CD4-positive, alpha-beta T cell (primary cell): ENCODE measurements at regions not wholly inside any gene's neighbourhood (a gene's known extent, or its start where the extent isn't known, plus 50 kb on each side); places are given as distances from the start of the nearest gene placed in this dataset.

Experiments
- ATAC-seq: fragments of 200-7000 bp; cut with Tn5 transposase; one replicate; pipeline ENCODE4 v1.10.0; 2022; ENCODE audit warnings: mild to moderate bottlenecking; ENCODE audit not compliant: poor library complexity
- CTCF ChIA-PET: fragments of 350-600 bp; sonication (Branson Sonifier 250); formaldehyde crosslinking; loops from one replicate; lab custom pipeline; 2021; ENCODE audit warnings: antibody characterized with exemption, inconsistent platforms; lab: Charles Lee
- POLR2A ChIA-PET: fragments of 350-600 bp; sonication (Branson Sonifier 250); formaldehyde crosslinking; loops from one replicate; lab custom pipeline; 2021; ENCODE audit warnings: antibody characterized with exemption, inconsistent platforms; lab: Charles Lee
- DNase-seq, 14 experiments: peaks; one replicate each; pipeline ENCODE4 v3.0.0-alpha.2; 2013 to 2020; ENCODE audit warnings: mixed read lengths in 2 of 14
- H3K27ac ChIP-seq, 2 donors: one replicate each; pipeline versions ENCODE4 v1.5.1 to v1.7.0; 2013; ENCODE audit warnings: low read length in 2 of 2, low read depth in 1 of 2, mild to moderate bottlenecking in 1 of 2
- H3K27me3 ChIP-seq, 2 experiments: 1 replicate in 1 of 2; 2 replicates in 1 of 2; pipeline versions ENCODE4 v1.6.1 to v1.7.0; 2013; ENCODE audit warnings: low read length in 2 of 2, control low read depth in 1 of 2, mild to moderate bottlenecking in 1 of 2, moderate library complexity in 1 of 2; ENCODE audit not compliant: insufficient read depth in 2 of 2, control insufficient read depth in 1 of 2
- H3K36me3 ChIP-seq: one replicate; pipeline ENCODE4 v1.6.1; 2013; ENCODE audit warnings: low read length, control low read depth; ENCODE audit not compliant: insufficient read depth
- H3K4me1 ChIP-seq: one replicate; pipeline ENCODE4 v1.6.1; 2013; ENCODE audit warnings: low read length, control low read depth; ENCODE audit not compliant: insufficient read depth
- H3K4me3 ChIP-seq: one replicate; pipeline ENCODE4 v1.5.1; 2013; ENCODE audit warnings: mild to moderate bottlenecking, low read length, moderate library complexity
- H3K9me3 ChIP-seq, 2 experiments: 1 replicate in 1 of 2; 2 replicates in 1 of 2; pipeline versions ENCODE4 v1.6.1 to v1.7.0; 2013; ENCODE audit warnings: low read length in 2 of 2, mild to moderate bottlenecking in 2 of 2, control low read depth in 1 of 2, moderate library complexity in 1 of 2; ENCODE audit not compliant: control insufficient read depth in 1 of 2, insufficient read depth in 1 of 2
- H3K27ac Mint-ChIP-seq: one replicate; pipeline ENCODE4 v1.8.0; 2020; ENCODE audit warnings: mixed read lengths
- H3K27me3 Mint-ChIP-seq: one replicate; pipeline ENCODE4 v1.8.0; 2021; ENCODE audit warnings: mixed read lengths
- H3K36me3 Mint-ChIP-seq: one replicate; pipeline ENCODE4 v1.8.0; 2021; ENCODE audit warnings: low read depth, mixed read lengths
- H3K4me1 Mint-ChIP-seq: one replicate; pipeline ENCODE4 v1.8.0; 2021; ENCODE audit warnings: low read depth, mixed read lengths
- H3K4me3 Mint-ChIP-seq: one replicate; pipeline ENCODE4 v1.8.0; 2020; ENCODE audit warnings: mild to moderate bottlenecking, mixed read lengths
- H3K9me3 Mint-ChIP-seq: one replicate; pipeline ENCODE4 v1.8.0; 2020; ENCODE audit warnings: mixed read lengths
- CTCF ChIP-seq: fragments of 200-600 bp; IDR thresholded peaks from one replicate; pipeline ENCODE4 v1.8.0; 2022; ENCODE audit warnings: antibody characterized with exemption, mild to moderate bottlenecking
- intact Hi-C, 2 experiments: fragments of 100-400 bp; cut with DNase I in 1 of 2; cut with micrococcal nuclease in 1 of 2; formaldehyde crosslinking; loops; one replicate each; pipeline versions ENCODE4 v1.15.1 to v1.9.0; 2023 to 2025; cut with DNase I, micrococcal nuclease

GRCh38 chr2:43030551-43031307, 195.7 kb downstream of the ZFP36L2 start:
- no peak overlapping the region for H3K4me3 ChIP-seq
- H3K9me3 Mint-ChIP-seq, result no peaks in the 10 kb centered on the region
- intact Hi-C loops, result no loop called here
- H3K27ac Mint-ChIP-seq, result no peak overlapping the region
- ChIA-PET CTCF (no interaction called here), POLR2A (interaction anchor here (0.5 kb wide), 1 partner anchor 18 kb away, joined by 3 read pairs; no protein-coding TSS in a partner anchor)
- no peak overlapping the region for H3K4me3 Mint-ChIP-seq
- H3K36me3 Mint-ChIP-seq, result no peaks in the 10 kb centered on the region
- peaks cover 38% of the 10 kb centered on the region for H3K4me1 Mint-ChIP-seq
- no peak for TF ChIP-seq CTCF
- no peaks in the 10 kb centered on the region for H3K27me3 ChIP-seq
- ATAC-seq (no peak), DNase-seq (no peak)
- no peaks in the 10 kb centered on the region for H3K27me3 Mint-ChIP-seq
- no peaks in the 10 kb centered on the region for H3K9me3 ChIP-seq
- peaks cover 21% of the 10 kb centered on the region for H3K4me1 ChIP-seq
- H3K27ac ChIP-seq, result no peak overlapping the region
- no peaks in the 10 kb centered on the region for H3K36me3 ChIP-seq

GRCh38 chr2:43029186-43029585, 197.2 kb downstream of the ZFP36L2 start:
- ChIA-PET CTCF (no interaction called here), POLR2A (no interaction called here)
- Mint-ChIP-seq H3K36me3 (no peaks in the 10 kb centered on the region), H3K27me3 (no peaks in the 10 kb centered on the region), H3K4me3 (no peak overlapping the region), H3K27ac (peak overlapping the region; percentile 2), H3K4me1 (peaks cover 52% of the 10 kb centered on the region), H3K9me3 (no peaks in the 10 kb centered on the region)
- DNase-seq (no peak), ATAC-seq (no peak)
- H3K27ac ChIP-seq, result no peak overlapping the region
- no peak for TF ChIP-seq CTCF
- intact Hi-C loops, result loop anchor here in 1 of 2 experiments (5.0 kb wide), 2 partner anchors 98 to 458 kb away; no protein-coding TSS in a partner anchor
- no peak overlapping the region for H3K4me3 ChIP-seq
- H3K27me3 ChIP-seq, result no peaks in the 10 kb centered on the region
- H3K4me1 ChIP-seq, result peaks cover 31% of the 10 kb centered on the region
- no peaks in the 10 kb centered on the region for H3K9me3 ChIP-seq
- no peaks in the 10 kb centered on the region for H3K36me3 ChIP-seq

GRCh38 chr2:43028188-43028587, 198.2 kb downstream of the ZFP36L2 start:
- intact Hi-C loops, result loop anchor here in 1 of 2 experiments (5.0 kb wide), 2 partner anchors 99 to 459 kb away; no protein-coding TSS in a partner anchor

More at GRCh38 chr2:43028188-43028587, 198.2 kb downstream of the ZFP36L2 start:
- TF ChIP-seq CTCF, result no peak
- Histone ChIP-seq H3K9me3 (no peaks in the 10 kb centered on the region), H3K27ac (no peak overlapping the region), H3K4me3 (no peak overlapping the region), H3K36me3 (no peaks in the 10 kb centered on the region), H3K4me1 (peaks cover 24% of the 10 kb centered on the region), H3K27me3 (no peaks in the 10 kb centered on the region)
- no peak overlapping the region for H3K4me3 Mint-ChIP-seq
- POLR2A ChIA-PET, result no interaction called here
- H3K27me3 Mint-ChIP-seq, result no peaks in the 10 kb centered on the region
- DNase-seq, result no peak
- H3K4me1 Mint-ChIP-seq, result peaks cover 48% of the 10 kb centered on the region
- CTCF ChIA-PET, result no interaction called here
- H3K36me3 Mint-ChIP-seq, result no peaks in the 10 kb centered on the region
- no peak for ATAC-seq
- H3K9me3 Mint-ChIP-seq, result no peaks in the 10 kb centered on the region
- peak overlapping the region; percentile 2 for H3K27ac Mint-ChIP-seq
